PC-3 (cell line): ENCODE measurements at regions not wholly inside any gene's neighbourhood (a gene's known extent, or its start where the extent isn't known, plus 50 kb on each side); places are given as distances from the start of the nearest gene placed in this dataset.

ENCODE experiments used
- CTCF ChIP-seq: fragments of 300-600 bp; sonication (generic); conservative IDR thresholded peaks from 2 replicates; pipeline ENCODE4 v1.5.1; 2017; ENCODE audit warnings: antibody characterized with exemption, low read depth, mild to moderate bottlenecking, low read length
- EZH2 ChIP-seq: fragments of 300-600 bp; sonication (generic); IDR thresholded peaks from one replicate; pipeline ENCODE4 v1.6.1; 2017; ENCODE audit warnings: antibody characterized with exemption, mild to moderate bottlenecking, low read length; ENCODE audit not compliant: unreplicated experiment
- EZH2phosphoT487 ChIP-seq: fragments of 300-600 bp; sonication (generic); IDR thresholded peaks from 2 replicates; pipeline ENCODE4 v1.6.1; 2018; ENCODE audit warnings: mild to moderate bottlenecking, antibody characterized with exemption, low read length, borderline replicate concordance

GRCh38 chr3:119084371-119085069, 49.9 kb upstream of the IGSF11 start:
- TF ChIP-seq CTCF (no peak), EZH2 (no peak), EZH2phosphoT487 (no peak)
